HL-60 (cell line): ENCODE measurements at regions not wholly inside any gene's neighbourhood (a gene's known extent, or its start where the extent isn't known, plus 50 kb on each side); places are given as distances from the start of the nearest gene placed in this dataset.

Experiments
- POLR2AphosphoS5 ChIP-seq: IDR thresholded peaks from 2 replicates; pipeline ENCODE4 v1.6.1; 2012; ENCODE audit warnings: low read depth
- TF ChIP-seq, protein P1 (sequence below): IDR thresholded peaks from one replicate; pipeline ENCODE4 v1.5.1; 2011; ENCODE audit warnings: low read length, control low read depth, inconsistent platforms; ENCODE audit not compliant: insufficient read depth

DNA sequence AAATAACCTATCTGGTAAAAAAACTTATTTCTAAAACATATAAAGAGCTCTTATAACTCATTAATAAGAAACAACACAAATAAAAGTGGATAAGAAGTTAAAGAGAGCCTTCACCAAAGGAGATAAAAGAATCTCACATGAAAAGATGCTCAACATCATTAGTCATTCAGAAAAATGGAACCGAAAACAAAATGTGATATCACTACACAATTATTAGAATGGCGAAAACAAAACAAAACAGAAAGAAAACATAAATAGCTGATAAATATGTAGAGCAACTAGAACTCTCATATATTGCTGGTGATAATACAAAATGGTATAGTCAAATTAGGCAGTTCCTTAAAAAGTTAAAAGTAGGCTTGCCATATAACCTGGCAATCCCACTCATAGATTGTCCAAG is 1109.3 kb downstream of the PLA2G4A start:
- TF ChIP-seq, protein P1, sequence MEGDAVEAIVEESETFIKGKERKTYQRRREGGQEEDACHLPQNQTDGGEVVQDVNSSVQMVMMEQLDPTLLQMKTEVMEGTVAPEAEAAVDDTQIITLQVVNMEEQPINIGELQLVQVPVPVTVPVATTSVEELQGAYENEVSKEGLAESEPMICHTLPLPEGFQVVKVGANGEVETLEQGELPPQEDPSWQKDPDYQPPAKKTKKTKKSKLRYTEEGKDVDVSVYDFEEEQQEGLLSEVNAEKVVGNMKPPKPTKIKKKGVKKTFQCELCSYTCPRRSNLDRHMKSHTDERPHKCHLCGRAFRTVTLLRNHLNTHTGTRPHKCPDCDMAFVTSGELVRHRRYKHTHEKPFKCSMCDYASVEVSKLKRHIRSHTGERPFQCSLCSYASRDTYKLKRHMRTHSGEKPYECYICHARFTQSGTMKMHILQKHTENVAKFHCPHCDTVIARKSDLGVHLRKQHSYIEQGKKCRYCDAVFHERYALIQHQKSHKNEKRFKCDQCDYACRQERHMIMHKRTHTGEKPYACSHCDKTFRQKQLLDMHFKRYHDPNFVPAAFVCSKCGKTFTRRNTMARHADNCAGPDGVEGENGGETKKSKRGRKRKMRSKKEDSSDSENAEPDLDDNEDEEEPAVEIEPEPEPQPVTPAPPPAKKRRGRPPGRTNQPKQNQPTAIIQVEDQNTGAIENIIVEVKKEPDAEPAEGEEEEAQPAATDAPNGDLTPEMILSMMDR, result no peak
- TF ChIP-seq POLR2AphosphoS5, result no peak
